ENCODE measurements at regions not wholly inside any gene's neighbourhood (a gene's known extent, or its start where the extent isn't known, plus 50 kb on each side); places are given as distances from the start of the nearest gene placed in this dataset.
"Not testable (repeated sequence)": the region's sequence is repeated elsewhere in the genome, so short reads cannot be mapped to it uniquely, and the experiment has no call there.

- DNase-seq (ENCODE audit: low spot score), result no peak
Observed at GRCh38 chr4:12943069-12943468, 541.1 kb downstream of the RAB28 start.

GRCh38 chr4:12933760-12934221 lies 550.3 kb downstream of the RAB28 start:
- no peak for DNase-seq (ENCODE audit: low spot score)

- DNase-seq (ENCODE audit: low spot score), result no peak
Observed at GRCh38 chr4:12932203-12932788, 551.8 kb downstream of the RAB28 start.

DNA sequence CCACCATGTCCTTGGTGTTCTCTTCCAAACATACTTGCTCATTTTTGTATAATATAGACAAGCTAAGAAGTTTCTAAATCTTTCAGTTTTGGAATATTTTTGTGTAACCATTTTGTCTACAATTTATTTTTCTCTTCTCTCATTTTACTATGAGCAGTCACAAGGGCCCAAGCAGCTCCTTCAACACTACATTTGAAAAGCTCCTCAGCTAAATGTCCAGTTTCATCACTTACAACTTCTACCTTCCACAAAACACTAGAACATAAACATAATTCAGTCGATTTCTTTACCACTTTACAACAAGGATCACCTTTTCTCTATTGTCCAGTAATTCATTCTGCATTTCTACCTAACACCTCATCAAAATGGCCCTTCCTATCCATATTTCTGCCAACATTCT lies 554.4 kb downstream of the RAB28 start:
- no peak for DNase-seq (ENCODE audit: low spot score)

DNA sequence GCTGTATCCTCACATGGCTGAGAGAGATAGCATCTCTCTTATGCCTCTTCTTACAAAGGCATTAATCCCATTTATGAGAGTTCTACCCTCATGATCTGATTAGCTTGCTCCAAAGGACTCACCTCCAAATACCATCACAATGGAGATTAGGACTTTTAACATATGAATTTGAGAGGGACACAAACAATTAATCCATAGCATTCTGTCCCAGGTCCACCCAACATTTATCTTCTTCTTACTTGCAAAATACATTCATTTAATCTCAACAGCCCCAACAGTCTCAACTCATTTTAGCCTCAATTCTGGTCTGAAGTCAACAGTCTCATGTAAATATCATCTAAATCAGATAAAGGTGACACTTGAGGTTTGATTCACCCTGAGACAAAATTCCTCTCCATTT lies 555.4 kb downstream of the RAB28 start:
- no peak for DNase-seq (ENCODE audit: low spot score)

- no peak for DNase-seq (ENCODE audit: low spot score)
Observed at GRCh38 chr4:12926189-12927066, 557.7 kb downstream of the RAB28 start.

DNA sequence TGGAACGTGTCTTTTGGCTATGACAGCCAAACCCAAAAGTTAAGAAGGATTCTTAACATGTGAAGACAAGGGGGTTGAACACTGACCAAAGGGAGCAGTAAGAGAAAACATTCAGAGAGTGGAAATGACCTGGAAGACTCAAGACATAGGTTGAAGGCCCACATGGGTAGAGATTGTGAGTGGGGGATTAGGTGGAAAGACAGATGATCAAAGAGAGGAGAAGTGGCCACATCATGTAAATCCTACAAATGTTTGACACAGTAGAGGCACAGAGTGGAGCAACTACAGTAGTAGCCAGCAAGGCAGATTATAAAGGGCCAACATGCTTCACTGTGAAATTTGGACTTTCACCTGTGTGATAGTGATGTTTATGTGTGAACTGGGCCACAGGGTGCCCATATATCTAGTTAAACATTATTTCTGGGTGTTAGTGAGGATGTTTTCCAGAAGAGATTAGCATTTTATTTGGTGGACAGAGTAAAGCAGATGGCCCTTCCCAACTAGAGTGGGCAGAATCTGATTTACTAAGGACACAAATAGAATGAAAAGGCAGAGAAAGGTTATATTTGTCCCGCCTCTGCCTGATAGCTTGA lies 559.3 kb downstream of the RAB28 start:
- DNase-seq (ENCODE audit: low spot score), result no peak

GRCh38 chr4:12924253-12924652 lies 559.9 kb downstream of the RAB28 start:
- DNase-seq (ENCODE audit: low spot score), result no peak

GRCh38 chr4:12912896-12913418 lies 571.2 kb downstream of the RAB28 start:
- no peak for DNase-seq (ENCODE audit: low spot score)

- DNase-seq (ENCODE audit: low spot score), result no peak
Observed at GRCh38 chr4:12911750-12912358, 572.3 kb downstream of the RAB28 start.

DNA sequence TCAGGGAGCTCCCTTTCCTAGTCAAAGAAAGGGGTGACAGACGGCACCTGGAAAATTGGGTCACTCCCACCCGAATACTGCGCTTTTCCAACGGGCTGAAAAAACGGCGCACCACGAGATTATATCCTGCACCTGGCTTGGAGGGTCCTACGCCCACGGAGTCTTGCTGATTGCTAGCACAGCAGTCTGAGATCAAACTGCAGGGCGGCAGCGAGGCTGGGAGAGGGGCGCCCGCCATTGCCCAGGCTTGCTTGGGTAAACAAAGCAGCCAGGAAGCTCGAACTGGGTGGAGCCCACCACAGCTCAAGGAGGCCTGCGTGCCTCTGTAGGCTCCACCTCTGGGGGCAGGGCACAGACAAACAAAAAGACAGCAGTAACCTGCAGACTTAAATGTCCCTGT lies 580.5 kb downstream of the RAB28 start:
- not testable (repeated sequence) for DNase-seq (ENCODE audit: low spot score)

DNA sequence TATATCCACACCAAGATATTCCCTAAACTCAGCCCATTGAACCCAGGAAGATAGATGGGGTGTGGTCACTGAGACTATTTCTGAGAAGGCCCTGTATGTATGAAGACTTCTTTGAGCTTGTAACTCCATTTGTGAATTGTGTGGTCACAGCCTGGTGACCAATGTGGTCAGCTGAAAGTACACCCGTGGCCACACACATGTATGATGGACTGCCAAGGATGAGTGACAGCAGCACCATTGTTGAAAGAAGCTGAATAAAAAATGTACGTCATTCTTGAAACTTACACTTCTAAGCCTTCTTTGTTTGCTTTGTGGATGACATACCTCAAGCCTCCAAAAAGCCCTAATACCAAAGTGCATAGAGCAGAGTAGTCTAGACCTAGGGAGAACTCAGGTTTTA lies 581.4 kb downstream of the RAB28 start:
- DNase-seq (ENCODE audit: low spot score), result no peak

DNA sequence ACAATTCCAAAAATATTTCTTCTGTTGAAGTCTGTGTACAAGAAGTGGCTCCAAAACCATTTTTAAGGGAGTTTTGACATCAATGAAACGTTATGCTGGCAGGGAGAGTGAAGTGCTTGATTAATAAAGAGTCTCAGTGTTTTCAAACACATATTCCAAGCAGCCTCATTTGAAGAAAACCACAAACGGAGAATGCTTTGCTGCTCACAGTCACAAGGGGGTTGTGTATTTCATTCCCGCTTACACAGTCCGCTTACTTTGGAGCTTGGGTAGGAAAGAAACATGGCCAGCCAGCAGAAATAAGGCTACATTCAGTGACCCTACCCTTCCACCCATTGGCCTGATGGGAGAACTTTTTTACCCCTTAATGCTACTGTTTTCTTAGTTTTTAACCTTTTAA lies 586.2 kb downstream of the RAB28 start:
- no peak for DNase-seq (ENCODE audit: low spot score)

- DNase-seq (ENCODE audit: low spot score), result no peak
Observed at GRCh38 chr4:12894062-12894461, 590.1 kb downstream of the RAB28 start.

DNA sequence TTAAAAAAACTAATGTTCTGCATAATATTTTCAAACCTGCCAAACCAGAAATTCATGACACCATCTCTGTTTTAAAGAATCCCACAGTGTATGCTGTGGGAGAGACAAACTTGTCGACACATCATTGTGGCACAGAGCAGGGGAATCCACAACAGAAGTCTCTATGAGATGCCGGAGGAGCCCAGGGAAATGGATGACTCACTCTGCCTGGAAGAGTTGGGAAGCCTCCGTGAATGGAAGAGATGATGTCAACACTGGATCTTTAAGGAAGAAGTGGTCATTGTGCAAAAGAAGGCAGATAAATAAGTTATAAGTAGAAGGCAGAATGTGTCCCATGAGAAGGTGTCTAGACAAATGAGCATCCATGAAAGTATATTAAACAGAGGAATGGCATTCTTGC lies 595.1 kb downstream of the RAB28 start:
- DNase-seq (ENCODE audit: low spot score), result no peak

DNA sequence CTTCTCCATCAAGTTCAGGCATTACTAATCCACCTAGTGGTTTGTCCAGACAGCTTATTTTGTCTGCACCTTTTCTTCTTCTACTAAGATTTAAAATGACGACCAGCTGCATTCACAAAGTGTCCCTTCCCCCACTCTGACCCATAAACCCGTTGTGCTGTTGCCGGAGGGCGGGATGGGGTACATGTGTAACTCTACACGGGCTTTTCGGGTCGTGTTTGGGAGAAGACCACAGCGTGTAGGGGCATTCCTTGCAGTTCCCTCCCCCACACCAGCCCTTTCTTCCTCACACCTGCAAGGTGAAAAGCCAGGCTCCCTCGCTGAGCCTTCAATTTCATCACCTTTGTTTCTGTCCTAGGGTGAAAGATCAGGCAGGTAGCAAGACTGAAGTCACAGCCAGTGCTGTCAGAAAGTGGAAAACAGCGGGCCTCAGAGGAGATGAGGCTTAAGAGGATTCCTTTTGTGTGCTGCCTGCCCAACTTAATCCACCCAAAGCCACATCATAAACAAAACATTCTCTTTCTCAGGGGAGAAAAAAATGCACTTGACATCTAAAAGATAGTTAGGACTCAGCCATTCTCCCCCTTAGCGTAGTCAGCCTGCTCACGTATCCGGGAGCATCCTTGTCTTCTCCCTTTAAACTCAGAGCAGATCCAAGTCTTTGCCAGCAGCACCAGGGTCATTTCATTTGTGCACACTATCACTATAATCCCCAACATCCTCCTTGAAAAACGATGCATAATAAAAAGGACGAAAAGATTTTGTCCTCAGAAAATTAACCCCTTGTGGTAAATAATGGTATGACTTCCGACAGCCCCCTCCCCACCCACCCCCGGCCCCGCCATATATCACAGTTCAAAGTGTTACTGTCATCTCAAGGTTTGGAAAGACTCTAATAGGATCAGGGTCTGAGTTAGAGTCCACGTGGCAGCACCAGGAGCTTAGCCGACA lies 599.0 kb downstream of the RAB28 start:
- DNase-seq (ENCODE audit: low spot score), result no peak

- peak; percentile 38 for DNase-seq (ENCODE audit: low spot score)
Observed at GRCh38 chr4:12881945-12882584, 602.1 kb downstream of the RAB28 start.

DNA sequence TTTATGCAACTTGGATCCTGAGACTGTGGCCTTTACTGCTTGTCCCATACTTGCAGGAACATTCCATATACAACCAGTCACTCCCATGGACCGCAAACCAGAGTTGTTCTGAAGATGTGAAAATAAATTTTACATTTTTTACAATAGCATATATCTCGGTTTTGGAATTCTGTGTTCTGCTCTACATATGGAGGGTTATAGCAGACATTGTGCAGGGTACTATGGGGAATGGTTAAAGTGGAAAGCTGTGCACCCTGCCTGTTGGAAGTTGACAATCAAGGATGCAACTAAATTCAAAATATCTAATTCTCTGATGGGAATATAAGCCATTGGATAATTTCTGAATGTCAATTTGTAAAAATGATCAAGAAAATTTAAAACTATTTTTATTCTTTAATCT lies 603.3 kb downstream of the RAB28 start:
- DNase-seq (ENCODE audit: low spot score), result no peak

GRCh38 chr4:12879496-12879895 lies 604.6 kb downstream of the RAB28 start:
- DNase-seq (ENCODE audit: low spot score), result no peak

- DNase-seq (ENCODE audit: low spot score), result no peak
Observed at GRCh38 chr4:12875640-12876243, 608.4 kb downstream of the RAB28 start.
